ENCODE measurements at regions not wholly inside any gene's neighbourhood (a gene's known extent, or its start where the extent isn't known, plus 50 kb on each side); places are given as distances from the start of the nearest gene placed in this dataset.

DNA sequence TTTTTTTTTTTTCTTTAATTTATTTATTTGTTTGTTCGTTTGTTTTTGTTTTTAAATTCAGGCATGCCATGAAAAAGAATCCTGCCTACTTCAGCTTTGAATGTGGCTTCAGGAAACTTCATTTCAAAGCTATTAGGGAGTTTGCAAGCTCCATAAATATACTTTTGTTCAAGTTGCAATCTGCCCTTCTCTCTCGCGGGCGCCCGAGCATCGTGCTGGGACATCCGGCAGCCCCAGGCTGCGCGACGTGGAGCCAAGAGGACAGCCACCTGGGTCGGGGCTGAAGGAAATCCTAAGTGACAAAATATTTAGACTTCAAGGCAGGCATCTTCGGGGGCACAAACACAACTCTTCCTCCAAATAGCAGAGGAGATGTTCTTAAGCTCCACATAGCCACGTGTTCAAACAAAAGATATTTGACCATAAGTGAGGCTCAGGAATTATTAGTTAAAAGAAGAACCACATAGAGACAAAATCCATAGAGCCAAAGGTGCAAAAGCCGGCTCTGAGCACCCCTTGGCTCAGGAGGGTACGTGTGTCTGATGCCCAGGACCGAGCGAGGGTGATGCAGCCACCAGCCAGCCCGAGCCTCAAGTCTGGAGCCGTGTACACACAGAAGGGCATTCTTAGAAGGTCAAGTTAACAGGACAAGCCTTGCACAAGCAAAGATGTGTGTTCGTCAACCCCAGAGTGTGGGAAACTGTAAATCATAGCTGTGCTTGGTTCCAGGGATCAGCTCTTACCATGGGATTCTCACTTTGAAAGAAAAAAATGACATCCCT is 256.5 kb upstream of the SALL3 start:
- no peak for TF ChIP-seq POLR2A (IDR thresholded peaks at IDR 0.05)
- TF ChIP-seq, protein P1, sequence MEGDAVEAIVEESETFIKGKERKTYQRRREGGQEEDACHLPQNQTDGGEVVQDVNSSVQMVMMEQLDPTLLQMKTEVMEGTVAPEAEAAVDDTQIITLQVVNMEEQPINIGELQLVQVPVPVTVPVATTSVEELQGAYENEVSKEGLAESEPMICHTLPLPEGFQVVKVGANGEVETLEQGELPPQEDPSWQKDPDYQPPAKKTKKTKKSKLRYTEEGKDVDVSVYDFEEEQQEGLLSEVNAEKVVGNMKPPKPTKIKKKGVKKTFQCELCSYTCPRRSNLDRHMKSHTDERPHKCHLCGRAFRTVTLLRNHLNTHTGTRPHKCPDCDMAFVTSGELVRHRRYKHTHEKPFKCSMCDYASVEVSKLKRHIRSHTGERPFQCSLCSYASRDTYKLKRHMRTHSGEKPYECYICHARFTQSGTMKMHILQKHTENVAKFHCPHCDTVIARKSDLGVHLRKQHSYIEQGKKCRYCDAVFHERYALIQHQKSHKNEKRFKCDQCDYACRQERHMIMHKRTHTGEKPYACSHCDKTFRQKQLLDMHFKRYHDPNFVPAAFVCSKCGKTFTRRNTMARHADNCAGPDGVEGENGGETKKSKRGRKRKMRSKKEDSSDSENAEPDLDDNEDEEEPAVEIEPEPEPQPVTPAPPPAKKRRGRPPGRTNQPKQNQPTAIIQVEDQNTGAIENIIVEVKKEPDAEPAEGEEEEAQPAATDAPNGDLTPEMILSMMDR (IDR thresholded peaks at IDR 0.05), result no peak
- no peaks in the 10 kb centered on the region for H3K36me3 ChIP-seq
- H3K27ac ChIP-seq, result no peak overlapping the region
- intact Hi-C loops (cut with DNase I), result no loop called here
- H3K4me3 ChIP-seq, result no peak overlapping the region
- ATAC-seq (no peak), DNase-seq (no peak)
- WGBS, 4 donors, result 62 to 70% (median 69%) methylated on average over 20 of the region's 20 CpGs
- H3K9me3 ChIP-seq, result no peaks in the 10 kb centered on the region
- H3K4me1 ChIP-seq, result no peaks in the 10 kb centered on the region
- H3K27me3 ChIP-seq, result peaks cover 0 to 49% (median 0%) of the 10 kb centered on the region in 9 donors

DNA sequence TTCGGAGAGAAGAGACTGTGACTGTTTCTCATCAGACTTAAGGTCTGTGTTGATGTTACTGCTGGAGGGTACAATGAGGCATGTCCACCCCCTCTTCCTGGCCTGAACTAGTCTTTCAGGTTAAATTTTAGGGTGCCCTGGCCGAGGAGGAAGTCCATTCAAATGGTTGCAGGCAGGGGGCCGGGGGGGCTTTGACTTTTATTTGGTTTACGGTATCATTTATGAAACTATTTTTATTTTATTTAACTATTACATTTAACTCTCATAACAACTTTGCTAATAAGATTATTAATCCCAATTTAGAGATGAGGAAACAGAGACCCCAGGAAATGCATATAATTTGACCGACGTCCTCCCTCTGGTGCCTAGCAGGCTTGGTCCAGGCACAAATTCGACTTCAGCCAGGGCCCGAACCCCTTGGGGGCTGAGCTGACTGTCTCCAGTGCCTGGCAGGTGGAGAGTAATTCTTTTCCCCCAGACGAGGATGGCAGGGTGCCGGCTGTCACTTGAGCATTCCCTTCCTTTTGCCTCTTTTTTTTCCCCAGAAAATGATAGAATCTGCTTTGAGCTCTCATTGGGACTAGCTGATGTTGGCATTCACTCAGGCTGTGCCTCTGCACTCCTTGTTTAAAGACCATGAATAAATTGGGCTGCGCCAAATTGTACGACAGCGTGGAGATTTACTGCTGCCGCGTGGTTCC is 255.3 kb upstream of the SALL3 start:
- Histone ChIP-seq H3K36me3 (no peaks in the 10 kb centered on the region), H3K4me1 (no peaks in the 10 kb centered on the region), H3K27me3 (peaks cover 0 to 49% (median 0%) of the 10 kb centered on the region in 9 donors), H3K27ac (no peak overlapping the region), H3K4me3 (no peak overlapping the region), H3K9me3 (no peaks in the 10 kb centered on the region)
- DNase-seq (no peak), ATAC-seq (no peak)
- 67 to 75% (median 70%) methylated on average over 15 of the region's 15 CpGs for WGBS, 4 donors
- intact Hi-C loops (cut with DNase I), result no loop called here
- no peak for TF ChIP-seq POLR2A (IDR thresholded peaks at IDR 0.05)
- TF ChIP-seq, protein P1 (IDR thresholded peaks at IDR 0.05), result no peak

- ATAC-seq (no peak), DNase-seq (no peak)
- Histone ChIP-seq H3K4me1 (no peaks in the 10 kb centered on the region), H3K27ac (no peak overlapping the region), H3K4me3 (no peak overlapping the region), H3K27me3 (peaks cover 0 to 44% (median 0%) of the 10 kb centered on the region in 9 donors), H3K9me3 (no peaks in the 10 kb centered on the region), H3K36me3 (no peaks in the 10 kb centered on the region)
- intact Hi-C loops (cut with DNase I), result no loop called here
- no peak for TF ChIP-seq POLR2A (IDR thresholded peaks at IDR 0.05)
- TF ChIP-seq, protein P1 (IDR thresholded peaks at IDR 0.05), result no peak
- 85 to 89% (median 86%) methylated on average over 10 of the region's 10 CpGs for WGBS, 4 donors
These were observed 254.2 kb upstream of the SALL3 start for GRCh38 chr18:78725426-78725825.

DNA sequence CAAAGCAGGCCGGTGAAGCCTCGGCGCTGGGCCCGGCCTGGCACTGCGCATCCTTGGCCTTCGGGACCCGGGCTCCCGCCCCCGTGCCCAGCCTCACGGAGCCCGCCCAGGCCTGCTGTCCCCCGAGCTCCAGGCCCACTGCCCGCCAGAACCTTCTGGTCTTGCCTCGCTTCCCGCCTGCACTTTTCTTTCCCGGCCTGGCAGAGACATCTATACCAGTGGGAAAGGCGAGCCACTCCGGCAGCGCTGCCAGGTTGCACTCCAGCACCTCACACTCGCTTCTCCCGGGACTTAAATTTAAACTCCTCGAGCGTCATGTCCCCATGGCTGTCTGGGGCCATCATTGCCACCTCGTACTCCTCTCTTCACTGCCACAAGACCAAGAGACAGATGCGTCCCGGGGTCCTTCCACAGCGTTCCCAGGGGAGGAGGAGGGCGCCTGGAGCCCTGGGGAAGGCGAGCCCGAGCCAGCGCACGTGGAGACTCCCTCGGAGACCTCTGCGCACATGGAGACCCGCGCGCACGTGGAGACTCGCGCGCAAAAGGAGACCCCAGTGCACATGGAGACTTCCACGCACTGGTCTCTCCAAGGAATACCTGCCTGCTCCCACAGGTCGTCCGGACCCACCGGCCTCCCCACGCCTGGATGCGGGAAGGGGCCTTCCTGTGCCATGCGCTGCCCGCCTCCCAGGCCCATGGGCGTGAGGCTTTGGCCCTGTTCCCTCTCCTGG is 253.1 kb upstream of the SALL3 start:
- Histone ChIP-seq H3K36me3 (no peaks in the 10 kb centered on the region), H3K9me3 (no peaks in the 10 kb centered on the region), H3K4me1 (no peaks in the 10 kb centered on the region), H3K4me3 (no peak overlapping the region), H3K27me3 (peaks cover 0 to 38% (median 0%) of the 10 kb centered on the region in 9 donors), H3K27ac (no peak overlapping the region)
- TF ChIP-seq, protein P1 (IDR thresholded peaks at IDR 0.05), result no peak
- TF ChIP-seq POLR2A (IDR thresholded peaks at IDR 0.05), result no peak
- ATAC-seq (no peak), DNase-seq (no peak)
- intact Hi-C loops (cut with DNase I), result no loop called here
- WGBS, 4 donors, result 91 to 92% (median 91%) methylated on average over 50 of the region's 50 CpGs

Data from heart left ventricle (tissue), 16 donors.